LNCAP (cell line): ENCODE measurements at regions not wholly inside any gene's neighbourhood (a gene's known extent, or its start where the extent isn't known, plus 50 kb on each side); places are given as distances from the start of the nearest gene placed in this dataset.

Experiments
- TF ChIP-seq, protein P1 (sequence below): fragments of 450-650 bp; IDR thresholded peaks from 2 replicates; pipeline ENCODE4 v1.5.1; 2017; ENCODE audit warnings: mild to moderate bottlenecking

DNA sequence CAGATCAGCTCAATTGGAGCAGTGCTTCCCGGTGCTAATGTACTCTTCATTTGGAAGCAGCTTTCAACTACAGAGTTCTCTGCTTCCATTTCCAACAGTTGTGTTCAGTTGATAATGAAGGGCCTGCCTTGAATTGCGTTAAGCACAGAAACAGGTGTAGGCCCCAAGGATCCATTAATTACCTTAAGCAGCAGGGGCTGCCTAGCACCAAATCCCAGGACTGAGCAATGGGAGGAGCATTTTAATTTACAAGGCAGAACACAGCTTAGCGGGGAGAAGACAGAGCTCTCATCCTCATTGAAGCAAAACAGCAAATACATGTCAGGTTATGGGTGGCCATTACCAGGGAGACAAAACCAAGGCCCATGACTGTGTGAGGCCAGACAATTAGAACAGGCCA is 349.6 kb downstream of the TFEC start:
- TF ChIP-seq, protein P1, sequence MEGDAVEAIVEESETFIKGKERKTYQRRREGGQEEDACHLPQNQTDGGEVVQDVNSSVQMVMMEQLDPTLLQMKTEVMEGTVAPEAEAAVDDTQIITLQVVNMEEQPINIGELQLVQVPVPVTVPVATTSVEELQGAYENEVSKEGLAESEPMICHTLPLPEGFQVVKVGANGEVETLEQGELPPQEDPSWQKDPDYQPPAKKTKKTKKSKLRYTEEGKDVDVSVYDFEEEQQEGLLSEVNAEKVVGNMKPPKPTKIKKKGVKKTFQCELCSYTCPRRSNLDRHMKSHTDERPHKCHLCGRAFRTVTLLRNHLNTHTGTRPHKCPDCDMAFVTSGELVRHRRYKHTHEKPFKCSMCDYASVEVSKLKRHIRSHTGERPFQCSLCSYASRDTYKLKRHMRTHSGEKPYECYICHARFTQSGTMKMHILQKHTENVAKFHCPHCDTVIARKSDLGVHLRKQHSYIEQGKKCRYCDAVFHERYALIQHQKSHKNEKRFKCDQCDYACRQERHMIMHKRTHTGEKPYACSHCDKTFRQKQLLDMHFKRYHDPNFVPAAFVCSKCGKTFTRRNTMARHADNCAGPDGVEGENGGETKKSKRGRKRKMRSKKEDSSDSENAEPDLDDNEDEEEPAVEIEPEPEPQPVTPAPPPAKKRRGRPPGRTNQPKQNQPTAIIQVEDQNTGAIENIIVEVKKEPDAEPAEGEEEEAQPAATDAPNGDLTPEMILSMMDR, result no peak

DNA sequence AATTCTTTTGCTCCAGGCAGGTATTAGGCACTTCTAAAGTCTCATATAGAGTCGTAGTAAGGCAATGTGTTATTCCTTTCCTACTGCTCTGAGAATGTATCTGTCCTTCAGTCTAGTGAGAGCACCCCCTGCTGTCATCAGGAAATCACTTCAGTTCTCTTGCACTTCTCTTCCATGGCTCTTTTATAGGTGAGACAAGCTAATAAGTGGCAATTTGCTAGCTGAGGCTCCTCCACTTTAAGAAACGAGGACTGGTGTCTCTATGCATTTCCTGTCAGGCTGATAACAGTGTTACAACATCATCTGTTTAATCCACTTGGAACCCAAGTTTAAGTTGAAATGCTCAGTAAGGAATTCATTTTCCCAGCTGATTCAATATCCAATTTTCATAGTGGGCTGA is 350.6 kb downstream of the TFEC start:
- TF ChIP-seq, protein P1, result peak; percentile 60; the same call in 1 of the 2 replicates

DNA sequence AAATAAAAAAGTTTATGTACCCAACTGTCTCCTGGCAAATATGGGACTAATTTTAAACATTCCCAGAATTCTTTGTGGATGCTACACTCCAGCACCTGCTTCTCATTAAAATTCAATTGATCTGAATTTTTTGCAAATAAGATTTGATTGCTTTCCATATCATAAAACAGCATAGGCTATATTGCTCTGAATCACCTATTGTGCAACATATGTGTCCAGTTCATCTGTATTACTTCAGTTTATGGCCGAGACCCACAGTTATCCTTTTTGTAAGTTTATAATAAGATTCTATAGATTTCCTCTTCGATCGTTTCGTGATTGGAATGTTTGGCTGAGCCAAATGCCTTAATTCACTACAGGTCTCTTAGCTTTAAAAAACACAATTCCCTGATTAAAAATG is 351.1 kb downstream of the TFEC start:
- TF ChIP-seq, protein P1, result no peak

DNA sequence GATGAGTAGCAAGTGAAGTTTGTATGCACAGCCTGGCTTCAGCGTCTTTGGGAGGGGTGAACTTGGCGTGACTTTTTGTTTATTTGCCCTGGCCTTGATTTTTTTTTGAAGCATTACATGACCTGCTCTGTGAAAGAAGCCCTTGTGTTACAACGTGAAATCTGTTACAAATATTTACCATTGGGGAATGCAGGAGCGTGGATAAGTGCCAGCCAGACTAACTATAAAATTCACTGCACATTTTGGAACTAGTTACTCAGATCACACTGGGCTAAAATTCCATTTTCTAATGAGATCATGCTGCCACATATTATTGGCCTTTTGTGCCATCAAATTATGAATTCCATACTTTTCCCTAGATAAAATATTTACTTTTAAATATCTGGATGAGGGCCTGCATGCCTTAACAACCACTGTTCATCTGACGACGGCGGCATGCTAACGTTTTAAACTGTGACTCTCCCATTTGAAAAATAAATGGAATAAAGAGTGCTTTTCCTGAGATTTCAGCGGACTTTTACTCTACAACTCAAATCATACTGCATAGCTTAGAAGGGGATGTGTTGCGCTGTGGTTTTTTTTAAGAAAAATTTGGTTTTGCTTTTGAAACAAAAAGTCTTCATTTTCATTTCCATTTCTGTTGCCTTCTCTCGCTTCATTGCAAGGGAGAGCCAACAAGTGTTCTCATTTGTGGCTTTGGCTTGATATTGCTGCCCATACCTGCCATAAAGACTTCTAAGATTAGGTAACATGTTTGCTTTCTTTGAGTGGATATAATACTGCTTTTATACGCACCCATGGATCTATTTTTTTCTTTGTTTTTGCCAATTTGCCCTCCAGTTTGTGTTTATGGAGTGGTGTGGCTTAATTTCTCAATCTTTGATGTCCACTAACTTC is 352.2 kb downstream of the TFEC start:
- TF ChIP-seq, protein P1, result no peak

DNA sequence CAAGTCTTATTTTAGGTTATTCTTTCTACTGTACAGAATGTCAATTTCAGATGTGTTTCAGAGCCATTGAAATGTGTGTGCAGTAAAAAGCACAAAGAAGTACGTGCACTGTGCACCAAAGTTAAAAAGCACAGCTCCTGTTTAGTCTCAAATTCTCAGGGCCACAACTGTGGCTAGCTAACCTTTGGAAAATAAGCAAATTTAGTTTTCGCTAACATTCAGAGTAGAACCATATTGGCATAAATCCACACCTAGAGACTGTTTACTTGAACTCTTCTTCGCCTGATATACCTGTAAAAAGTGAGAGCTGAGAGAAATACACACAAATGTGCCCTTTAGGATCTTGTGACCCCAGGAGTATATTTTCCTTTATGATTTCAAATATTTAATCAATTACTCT is 353.9 kb downstream of the TFEC start:
- TF ChIP-seq, protein P1, result no peak

DNA sequence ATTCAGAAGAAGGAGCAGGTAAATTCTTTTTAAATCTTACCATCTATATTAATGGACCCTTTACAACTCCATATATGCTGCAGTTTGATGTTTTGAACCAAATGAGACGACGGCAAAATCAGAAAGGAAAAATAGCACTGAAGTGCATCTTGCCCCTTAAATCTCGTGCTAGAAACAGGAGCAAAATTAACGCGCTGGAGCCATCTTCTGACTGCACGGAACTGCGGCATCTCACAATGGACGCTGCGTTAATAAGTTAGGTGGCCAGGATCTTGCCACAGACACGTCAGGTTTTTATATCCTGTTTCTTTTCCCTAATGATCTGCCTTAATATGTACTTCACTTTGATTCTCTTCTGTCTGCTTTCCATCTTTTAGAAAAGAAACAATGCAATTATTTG is 354.5 kb downstream of the TFEC start:
- TF ChIP-seq, protein P1, result peak; percentile 26; the same call in 1 of the 2 replicates

DNA sequence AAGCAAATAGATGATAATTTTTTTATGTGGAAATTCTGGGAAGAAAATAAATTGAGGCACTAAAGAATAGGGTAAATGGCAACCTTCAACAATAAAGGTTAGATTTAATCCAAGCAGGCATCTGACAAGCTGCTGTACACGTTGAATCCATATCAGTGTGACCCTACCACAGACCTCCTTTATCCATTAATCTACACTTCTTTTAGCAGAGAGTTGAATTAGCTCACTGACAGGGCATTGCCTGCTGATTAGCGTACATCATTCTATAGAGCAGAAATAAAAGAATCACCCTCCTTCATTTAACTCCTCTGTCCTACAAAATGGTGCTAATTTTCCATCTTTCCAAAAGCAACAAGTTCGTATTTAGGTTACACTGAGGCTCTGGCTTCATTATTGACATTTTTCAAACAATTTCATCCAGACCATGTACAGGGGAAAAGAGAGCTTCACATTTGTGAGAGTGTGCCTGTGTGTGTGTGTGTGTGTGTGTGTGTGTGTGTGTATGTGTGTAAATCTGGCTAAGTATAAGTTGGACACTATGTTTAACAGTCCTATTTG is 356.0 kb downstream of the TFEC start:
- TF ChIP-seq, protein P1, result no peak
